Neural crest cell (in vitro differentiated cells): ENCODE measurements at regions not wholly inside any gene's neighbourhood (a gene's known extent, or its start where the extent isn't known, plus 50 kb on each side); places are given as distances from the start of the nearest gene placed in this dataset.

Experiments
- DNase-seq: peaks from one replicate; pipeline ENCODE4 v3.0.0; 2021; ENCODE audit warnings: low read depth, mixed read lengths, low spot score
- H3K27ac Mint-ChIP-seq: one replicate; pipeline ENCODE4 v1.8.0; 2021; ENCODE audit warnings: mild to moderate bottlenecking, mixed read lengths; ENCODE audit not compliant: unreplicated experiment
- H3K27me3 Mint-ChIP-seq: 2 replicates; pipeline ENCODE4 v1.8.0; 2021; ENCODE audit warnings: low read depth, mild to moderate bottlenecking, mixed read lengths
- H3K36me3 Mint-ChIP-seq: 2 replicates; pipeline ENCODE4 v1.8.0; 2021; ENCODE audit warnings: low read depth, mild to moderate bottlenecking, mixed read lengths
- H3K4me1 Mint-ChIP-seq: 2 replicates; pipeline ENCODE4 v1.8.0; 2021; ENCODE audit warnings: mixed read lengths
- H3K4me3 Mint-ChIP-seq: one replicate; pipeline ENCODE4 v1.8.0; 2021; ENCODE audit warnings: mild to moderate bottlenecking, mixed read lengths
- H3K9me3 Mint-ChIP-seq: 2 replicates; pipeline ENCODE4 v1.8.0; 2021; ENCODE audit warnings: mixed read lengths
- TF ChIP-seq, protein P1 (sequence below): fragments of 200-600 bp; sonication (generic); conservative IDR thresholded peaks from 2 replicates; pipeline ENCODE4 v1.5.0; 2021; ENCODE audit warnings: antibody characterized with exemption, mild to moderate bottlenecking

DNA sequence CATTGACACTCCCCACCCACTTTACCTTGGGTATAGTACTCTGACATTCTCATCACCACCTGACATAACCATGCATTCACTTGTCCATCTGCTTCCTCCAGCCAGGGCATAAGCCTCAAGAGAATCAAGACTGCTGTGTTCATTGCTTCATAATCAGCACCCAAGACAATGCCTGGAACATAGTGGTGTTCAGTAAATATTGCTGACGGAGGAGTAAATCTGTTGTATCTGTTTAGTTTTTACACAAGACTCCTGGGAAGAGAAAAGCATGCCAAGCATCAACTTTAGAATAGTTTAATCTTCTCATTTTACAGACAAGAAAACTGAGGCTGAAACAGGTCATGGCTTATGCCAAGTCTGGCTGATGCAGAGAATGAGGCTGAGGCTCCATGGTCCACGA lies 173.9 kb upstream of the DUSP10 start:
- no peak for DNase-seq
- H3K4me1 Mint-ChIP-seq: no peaks in the 10 kb centered on the region
- no peak overlapping the region for H3K4me3 Mint-ChIP-seq
- TF ChIP-seq, protein P1, sequence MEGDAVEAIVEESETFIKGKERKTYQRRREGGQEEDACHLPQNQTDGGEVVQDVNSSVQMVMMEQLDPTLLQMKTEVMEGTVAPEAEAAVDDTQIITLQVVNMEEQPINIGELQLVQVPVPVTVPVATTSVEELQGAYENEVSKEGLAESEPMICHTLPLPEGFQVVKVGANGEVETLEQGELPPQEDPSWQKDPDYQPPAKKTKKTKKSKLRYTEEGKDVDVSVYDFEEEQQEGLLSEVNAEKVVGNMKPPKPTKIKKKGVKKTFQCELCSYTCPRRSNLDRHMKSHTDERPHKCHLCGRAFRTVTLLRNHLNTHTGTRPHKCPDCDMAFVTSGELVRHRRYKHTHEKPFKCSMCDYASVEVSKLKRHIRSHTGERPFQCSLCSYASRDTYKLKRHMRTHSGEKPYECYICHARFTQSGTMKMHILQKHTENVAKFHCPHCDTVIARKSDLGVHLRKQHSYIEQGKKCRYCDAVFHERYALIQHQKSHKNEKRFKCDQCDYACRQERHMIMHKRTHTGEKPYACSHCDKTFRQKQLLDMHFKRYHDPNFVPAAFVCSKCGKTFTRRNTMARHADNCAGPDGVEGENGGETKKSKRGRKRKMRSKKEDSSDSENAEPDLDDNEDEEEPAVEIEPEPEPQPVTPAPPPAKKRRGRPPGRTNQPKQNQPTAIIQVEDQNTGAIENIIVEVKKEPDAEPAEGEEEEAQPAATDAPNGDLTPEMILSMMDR: no peak
- H3K9me3 Mint-ChIP-seq: no peaks in the 10 kb centered on the region
- H3K36me3 Mint-ChIP-seq: no peaks in the 10 kb centered on the region
- H3K27ac Mint-ChIP-seq: no peak overlapping the region
- H3K27me3 Mint-ChIP-seq: peaks cover 2% of the 10 kb centered on the region

DNA sequence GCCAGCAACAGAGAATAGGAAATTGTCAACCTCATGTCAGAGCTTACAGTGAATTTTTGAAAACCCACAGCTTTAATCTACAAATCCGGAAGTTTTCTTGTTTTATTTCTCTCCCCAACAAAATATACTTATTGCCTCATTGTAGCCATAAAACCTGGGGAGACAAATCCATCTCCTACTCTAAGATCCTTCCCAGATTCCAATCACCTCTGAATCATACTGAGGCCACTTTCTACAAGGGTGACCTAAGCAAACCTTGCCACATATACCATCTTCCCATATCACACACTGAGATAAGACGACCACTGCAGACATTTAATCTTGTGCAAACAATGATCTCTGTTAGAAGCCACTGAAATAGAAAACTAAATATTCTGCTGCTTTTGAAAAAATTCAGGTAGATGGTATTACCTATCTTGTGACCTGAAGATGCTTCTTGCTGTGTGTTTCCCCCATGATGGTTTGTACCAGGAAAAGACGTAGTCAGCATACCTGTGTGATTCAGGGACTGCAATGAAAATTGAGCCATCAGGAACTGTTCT lies 171.5 kb upstream of the DUSP10 start:
- TF ChIP-seq, protein P1: no peak
- Mint-ChIP-seq H3K4me3 (no peak overlapping the region), H3K4me1 (peaks cover 4% of the 10 kb centered on the region), H3K27ac (no peak overlapping the region), H3K27me3 (peaks cover 2% of the 10 kb centered on the region), H3K9me3 (no peaks in the 10 kb centered on the region), H3K36me3 (no peaks in the 10 kb centered on the region)
- no peak for DNase-seq

DNA sequence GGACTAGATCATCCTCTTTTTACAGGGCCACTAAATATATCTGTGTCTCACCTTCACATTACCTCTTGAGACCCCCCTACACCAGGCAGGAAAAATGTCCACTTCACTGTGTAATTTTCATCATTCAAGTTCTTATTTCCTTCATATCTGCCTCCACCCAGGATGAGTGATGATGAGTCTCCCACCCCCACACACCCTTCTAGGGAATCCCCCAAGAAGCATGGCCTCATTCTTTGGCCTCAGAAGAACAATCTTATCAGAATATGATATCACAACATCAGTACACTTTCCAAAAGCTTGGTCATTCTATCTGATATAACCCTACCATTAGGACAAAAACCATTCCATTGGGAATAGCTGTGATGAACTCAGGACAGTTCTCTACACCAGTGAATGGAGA lies 170.3 kb upstream of the DUSP10 start:
- Mint-ChIP-seq H3K4me3 (no peak overlapping the region), H3K27me3 (peaks cover 2% of the 10 kb centered on the region), H3K9me3 (no peaks in the 10 kb centered on the region), H3K36me3 (no peaks in the 10 kb centered on the region), H3K27ac (no peak overlapping the region), H3K4me1 (peaks cover 10% of the 10 kb centered on the region)
- DNase-seq: no peak
- TF ChIP-seq, protein P1: no peak

DNA sequence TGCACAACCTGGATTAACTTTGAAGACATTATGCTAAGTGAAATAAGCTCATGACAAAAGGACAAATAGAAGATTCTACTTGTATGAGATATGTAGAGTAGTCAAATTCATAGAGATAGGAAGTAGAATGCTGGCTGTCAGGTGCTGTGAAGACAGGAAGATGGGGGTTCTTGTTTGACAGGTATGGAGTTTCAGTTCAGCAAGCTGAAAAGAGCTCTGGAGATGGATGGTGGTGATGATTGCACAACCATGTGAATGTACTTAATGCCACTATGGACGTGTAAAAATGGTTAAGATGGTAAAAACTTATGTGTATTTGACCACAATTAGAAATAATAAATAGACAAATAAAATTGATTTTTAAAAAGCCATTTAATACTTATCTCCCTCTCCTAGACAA lies 169.8 kb upstream of the DUSP10 start:
- Mint-ChIP-seq H3K4me1 (peaks cover 10% of the 10 kb centered on the region), H3K27me3 (peaks cover 2% of the 10 kb centered on the region), H3K27ac (no peak overlapping the region), H3K4me3 (no peak overlapping the region), H3K36me3 (no peaks in the 10 kb centered on the region), H3K9me3 (no peaks in the 10 kb centered on the region)
- TF ChIP-seq, protein P1: no peak
- no peak for DNase-seq

DNA sequence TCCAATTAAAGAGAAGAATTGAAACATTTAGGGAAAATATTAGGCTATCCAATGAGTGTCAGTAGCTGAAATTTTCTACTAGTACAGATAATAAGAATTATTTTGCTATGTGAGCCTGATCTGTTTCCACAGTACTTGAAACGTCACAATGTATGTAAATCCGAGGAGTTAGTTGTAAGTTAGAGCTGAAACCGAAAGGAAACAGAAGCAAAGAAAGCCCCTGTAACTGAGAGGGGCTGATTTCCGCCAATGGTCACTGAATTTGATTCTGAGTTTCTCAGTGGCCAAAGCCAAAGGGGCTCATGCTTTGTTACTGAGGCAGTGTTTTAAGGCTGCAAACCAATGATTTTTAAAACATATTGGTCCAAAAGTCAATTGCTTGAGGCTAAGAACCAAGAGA lies 168.3 kb upstream of the DUSP10 start:
- no peak overlapping the region for H3K27ac Mint-ChIP-seq

More for the DNA sequence above, 168.3 kb upstream of the DUSP10 start:
- DNase-seq: no peak
- no peaks in the 10 kb centered on the region for H3K27me3 Mint-ChIP-seq
- TF ChIP-seq, protein P1: no peak
- H3K9me3 Mint-ChIP-seq: no peaks in the 10 kb centered on the region
- no peaks in the 10 kb centered on the region for H3K36me3 Mint-ChIP-seq
- no peak overlapping the region for H3K4me3 Mint-ChIP-seq
- H3K4me1 Mint-ChIP-seq: peaks cover 10% of the 10 kb centered on the region
